Memory B cell (primary cell): ENCODE measurements at regions not wholly inside any gene's neighbourhood (a gene's known extent, or its start where the extent isn't known, plus 50 kb on each side); places are given as distances from the start of the nearest gene placed in this dataset.

Experiments
- ATAC-seq: fragments of 150-1000 bp; cut with Tn5 transposase; 2 replicates; pipeline ENCODE4 v1.10.0; 2021; ENCODE audit warnings: low read depth, mild to moderate bottlenecking, moderate library complexity
- DNase-seq, 2 donors: peaks; one replicate each; pipeline ENCODE4 v3.0.0; 2022; ENCODE audit warnings: low spot score in 2 of 2
- H3K27ac Mint-ChIP-seq: one replicate; pipeline ENCODE4 v1.8.0; 2022; ENCODE audit warnings: mild to moderate bottlenecking, moderate library complexity, mixed read lengths
- H3K27me3 Mint-ChIP-seq: one replicate; pipeline ENCODE4 v1.8.0; 2022; ENCODE audit warnings: mixed read lengths
- H3K36me3 Mint-ChIP-seq: one replicate; pipeline ENCODE4 v1.8.0; 2022; ENCODE audit warnings: mild to moderate bottlenecking, mixed read lengths
- H3K4me1 Mint-ChIP-seq: one replicate; pipeline ENCODE4 v1.8.0; 2022; ENCODE audit warnings: mixed read lengths
- H3K4me3 Mint-ChIP-seq: one replicate; pipeline ENCODE4 v1.8.0; 2022; ENCODE audit warnings: mild to moderate bottlenecking, moderate library complexity, mixed read lengths
- H3K9me3 Mint-ChIP-seq: one replicate; pipeline ENCODE4 v1.8.0; 2022; ENCODE audit warnings: mixed read lengths

GRCh38 chr9:99405359-99405758, 183.3 kb downstream of the SEC61B start:
- Mint-ChIP-seq H3K9me3 (no peaks in the 10 kb centered on the region), H3K4me3 (no peak overlapping the region), H3K27ac (no peak overlapping the region), H3K4me1 (no peaks in the 10 kb centered on the region), H3K27me3 (peaks cover 6% of the 10 kb centered on the region), H3K36me3 (no peaks in the 10 kb centered on the region)
- DNase-seq, result no peak
- ATAC-seq, result no peak

- no peak for DNase-seq
- no peak overlapping the region for H3K27ac Mint-ChIP-seq
- H3K27me3 Mint-ChIP-seq, result peaks cover 5% of the 10 kb centered on the region
- no peaks in the 10 kb centered on the region for H3K4me1 Mint-ChIP-seq
- no peak for ATAC-seq
- H3K4me3 Mint-ChIP-seq, result no peak overlapping the region
- H3K36me3 Mint-ChIP-seq, result no peaks in the 10 kb centered on the region
- no peaks in the 10 kb centered on the region for H3K9me3 Mint-ChIP-seq
Measured at GRCh38 chr9:99406939-99407338, 184.9 kb downstream of the SEC61B start.

DNA sequence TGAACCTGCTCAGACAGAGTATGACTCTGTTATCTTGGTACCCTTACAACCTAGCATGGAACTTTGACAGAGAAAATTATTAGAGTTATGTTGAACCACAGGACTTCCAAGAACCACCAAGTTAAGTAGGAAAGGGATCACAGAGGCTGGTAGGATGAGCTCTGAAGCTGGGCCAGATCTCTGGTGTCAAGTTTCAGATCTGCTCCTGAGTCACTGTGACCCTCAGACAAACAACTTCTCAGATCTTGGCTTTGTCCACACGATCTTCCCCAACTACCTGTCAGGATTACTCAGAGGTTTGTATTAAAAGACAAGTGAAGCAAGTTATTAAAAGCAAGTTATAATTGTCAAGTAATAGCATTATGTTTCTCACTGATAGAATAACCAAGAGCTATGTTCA, 189.0 kb downstream of the SEC61B start:
- DNase-seq, result no peak
- no peak for ATAC-seq

DNA sequence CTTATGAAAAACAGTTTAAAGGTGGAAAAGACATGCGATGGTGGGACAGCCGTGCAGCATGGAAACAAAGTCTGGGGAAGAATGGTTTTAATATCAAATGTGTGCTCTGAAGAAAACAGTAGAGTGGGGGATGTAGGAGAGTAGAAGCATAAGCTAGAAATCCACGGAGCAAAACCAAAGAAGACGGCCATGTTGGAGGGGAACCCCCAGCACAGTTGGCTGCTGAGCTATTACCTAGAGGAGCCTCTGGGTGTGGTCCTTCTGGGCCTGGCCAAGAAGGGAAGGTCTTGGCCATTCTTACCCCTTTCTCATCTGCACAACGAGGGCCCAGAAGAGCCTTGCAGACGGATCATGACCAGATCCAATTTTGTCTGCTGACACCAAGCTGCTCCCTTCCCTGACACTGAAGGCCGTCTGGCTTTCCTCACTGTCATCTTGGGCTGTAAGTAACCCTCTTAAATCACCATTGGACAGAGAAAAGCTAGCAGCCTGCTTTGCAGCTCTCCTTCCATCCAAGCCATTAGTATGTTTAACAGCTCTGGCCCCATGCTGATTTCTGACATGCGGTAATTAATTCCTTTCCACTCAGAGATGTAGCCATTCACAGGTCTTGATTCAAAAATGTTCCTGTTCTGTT, 189.5 kb downstream of the SEC61B start:
- Mint-ChIP-seq H3K27ac (no peak overlapping the region), H3K36me3 (no peaks in the 10 kb centered on the region), H3K27me3 (no peaks in the 10 kb centered on the region), H3K4me1 (peaks cover 5% of the 10 kb centered on the region), H3K4me3 (no peak overlapping the region), H3K9me3 (no peaks in the 10 kb centered on the region)
- ATAC-seq, result no peak
- no peak for DNase-seq

More for the DNA sequence above, 189.0 kb downstream of the SEC61B start:
- H3K27me3 Mint-ChIP-seq, result peaks cover 1% of the 10 kb centered on the region
- H3K4me1 Mint-ChIP-seq, result peaks cover 3% of the 10 kb centered on the region
- H3K9me3 Mint-ChIP-seq, result no peaks in the 10 kb centered on the region
- H3K36me3 Mint-ChIP-seq, result no peaks in the 10 kb centered on the region
- no peak overlapping the region for H3K27ac Mint-ChIP-seq
- H3K4me3 Mint-ChIP-seq, result no peak overlapping the region

- no peaks in the 10 kb centered on the region for H3K27me3 Mint-ChIP-seq
- H3K9me3 Mint-ChIP-seq, result no peaks in the 10 kb centered on the region
- peaks cover 5% of the 10 kb centered on the region for H3K4me1 Mint-ChIP-seq
- no peak overlapping the region for H3K4me3 Mint-ChIP-seq
- no peak overlapping the region for H3K27ac Mint-ChIP-seq
- ATAC-seq, result no peak
- no peak for DNase-seq
- no peaks in the 10 kb centered on the region for H3K36me3 Mint-ChIP-seq
Measured at GRCh38 chr9:99412606-99413005, 190.5 kb downstream of the SEC61B start.

DNA sequence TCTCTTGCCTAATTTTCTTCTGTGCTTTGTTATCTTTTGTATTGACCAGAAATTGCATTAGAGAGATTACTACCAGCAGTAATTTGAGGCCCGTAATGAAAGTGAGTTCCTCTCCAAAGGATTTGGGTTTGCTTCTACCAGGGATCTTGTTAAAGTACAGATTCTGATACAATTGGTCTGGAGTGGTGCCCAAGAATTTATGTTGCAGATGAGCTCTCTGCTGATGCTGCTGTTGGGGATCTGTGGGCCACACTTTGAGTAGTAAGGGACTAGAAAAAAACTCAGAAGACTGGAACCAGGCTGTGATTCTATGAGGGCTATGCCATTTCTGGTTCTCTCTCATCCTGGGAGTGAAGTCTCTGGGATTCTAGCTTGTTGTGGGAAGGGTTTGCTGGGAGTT, 192.2 kb downstream of the SEC61B start:
- Mint-ChIP-seq H3K4me1 (peaks cover 5% of the 10 kb centered on the region), H3K27ac (no peak overlapping the region), H3K36me3 (no peaks in the 10 kb centered on the region), H3K9me3 (no peaks in the 10 kb centered on the region), H3K4me3 (no peak overlapping the region), H3K27me3 (no peaks in the 10 kb centered on the region)
- ATAC-seq (no peak), DNase-seq (no peak)

DNA sequence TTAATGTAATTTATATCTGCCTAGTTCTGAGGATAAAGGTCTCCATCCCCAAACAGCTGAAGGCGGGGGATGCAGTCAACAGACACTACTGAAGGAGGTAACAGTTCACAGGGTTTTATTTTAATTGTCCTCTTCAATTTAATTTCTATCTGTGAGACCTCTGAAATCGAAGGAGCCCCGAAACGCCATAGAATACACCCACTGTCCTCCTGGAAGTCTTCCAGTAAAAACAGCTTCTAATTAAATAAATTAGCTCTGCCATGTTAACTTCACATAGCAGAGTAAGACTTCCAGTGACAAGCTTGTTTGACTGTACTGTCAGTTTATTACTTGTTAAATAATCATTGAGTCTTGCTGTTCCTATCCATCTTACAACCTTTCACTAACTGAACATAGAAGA, 193.5 kb downstream of the SEC61B start:
- DNase-seq (no peak), ATAC-seq (no peak)
- peaks cover 5% of the 10 kb centered on the region for H3K4me1 Mint-ChIP-seq
- H3K4me3 Mint-ChIP-seq, result no peak overlapping the region
- H3K9me3 Mint-ChIP-seq, result no peaks in the 10 kb centered on the region
- H3K27me3 Mint-ChIP-seq, result no peaks in the 10 kb centered on the region
- H3K36me3 Mint-ChIP-seq, result no peaks in the 10 kb centered on the region
- H3K27ac Mint-ChIP-seq, result peak overlapping the region; percentile 67

DNA sequence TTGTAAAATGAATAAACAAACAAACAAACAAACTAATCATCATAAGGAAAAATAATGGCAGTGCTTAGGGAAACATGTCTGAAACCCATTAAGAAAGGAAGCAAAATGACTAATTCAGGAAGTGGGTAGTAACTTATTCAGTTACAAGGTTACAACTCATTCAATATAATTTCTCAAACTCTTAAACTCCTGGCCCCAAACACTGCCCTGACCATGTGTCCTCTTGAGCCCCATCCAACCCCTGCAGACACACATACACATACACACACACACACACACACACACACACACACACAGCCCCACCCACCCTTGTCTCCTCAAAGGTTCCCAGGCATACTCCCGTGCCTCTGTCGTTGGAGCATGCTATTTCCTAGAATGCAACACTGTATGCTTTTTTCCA, 193.9 kb downstream of the SEC61B start:
- Mint-ChIP-seq H3K4me3 (no peak overlapping the region), H3K4me1 (peaks cover 5% of the 10 kb centered on the region), H3K9me3 (no peaks in the 10 kb centered on the region), H3K27me3 (no peaks in the 10 kb centered on the region), H3K27ac (peak overlapping the region; percentile 67), H3K36me3 (no peaks in the 10 kb centered on the region)
- ATAC-seq, result no peak
- DNase-seq, result no peak

- Mint-ChIP-seq H3K4me3 (no peak overlapping the region), H3K36me3 (no peaks in the 10 kb centered on the region), H3K27me3 (peaks cover 2% of the 10 kb centered on the region), H3K27ac (no peak overlapping the region), H3K9me3 (no peaks in the 10 kb centered on the region), H3K4me1 (peaks cover 5% of the 10 kb centered on the region)
- no peak for ATAC-seq
- DNase-seq, result no peak
Measured at GRCh38 chr9:99419070-99419469, 197.0 kb downstream of the SEC61B start.

GRCh38 chr9:99421369-99421768, 199.3 kb downstream of the SEC61B start:
- H3K9me3 Mint-ChIP-seq, result no peaks in the 10 kb centered on the region
- DNase-seq (no peak), ATAC-seq (no peak)
- H3K27me3 Mint-ChIP-seq, result peaks cover 6% of the 10 kb centered on the region
- no peaks in the 10 kb centered on the region for H3K36me3 Mint-ChIP-seq
- H3K27ac Mint-ChIP-seq, result no peak overlapping the region
- H3K4me1 Mint-ChIP-seq, result no peaks in the 10 kb centered on the region
- H3K4me3 Mint-ChIP-seq, result no peak overlapping the region

DNA sequence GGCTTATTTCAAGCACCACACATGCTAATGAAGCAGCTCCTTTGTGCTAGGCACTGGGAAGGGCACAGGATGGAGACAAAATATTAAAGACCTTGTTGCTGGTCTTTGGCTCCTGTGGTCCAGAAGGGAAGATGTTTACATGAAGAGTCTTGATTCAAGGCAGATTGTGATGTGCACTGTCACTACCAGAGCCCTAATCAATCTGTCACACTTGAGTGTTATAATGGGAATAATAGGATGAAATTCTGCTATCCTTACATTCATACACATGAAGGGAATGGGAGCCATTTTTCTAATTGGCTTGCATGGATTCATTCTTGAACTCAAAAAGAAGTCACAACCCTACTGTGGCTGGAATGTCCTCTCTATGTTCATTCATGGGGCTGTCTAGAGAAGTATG, 203.0 kb downstream of the SEC61B start:
- peaks cover 2% of the 10 kb centered on the region for H3K4me1 Mint-ChIP-seq
- H3K27ac Mint-ChIP-seq, result no peak overlapping the region
- ATAC-seq (no peak), DNase-seq (no peak)
- peaks cover 5% of the 10 kb centered on the region for H3K9me3 Mint-ChIP-seq
- no peak overlapping the region for H3K4me3 Mint-ChIP-seq
- H3K27me3 Mint-ChIP-seq, result peaks cover 7% of the 10 kb centered on the region
- peaks cover 3% of the 10 kb centered on the region for H3K36me3 Mint-ChIP-seq

DNA sequence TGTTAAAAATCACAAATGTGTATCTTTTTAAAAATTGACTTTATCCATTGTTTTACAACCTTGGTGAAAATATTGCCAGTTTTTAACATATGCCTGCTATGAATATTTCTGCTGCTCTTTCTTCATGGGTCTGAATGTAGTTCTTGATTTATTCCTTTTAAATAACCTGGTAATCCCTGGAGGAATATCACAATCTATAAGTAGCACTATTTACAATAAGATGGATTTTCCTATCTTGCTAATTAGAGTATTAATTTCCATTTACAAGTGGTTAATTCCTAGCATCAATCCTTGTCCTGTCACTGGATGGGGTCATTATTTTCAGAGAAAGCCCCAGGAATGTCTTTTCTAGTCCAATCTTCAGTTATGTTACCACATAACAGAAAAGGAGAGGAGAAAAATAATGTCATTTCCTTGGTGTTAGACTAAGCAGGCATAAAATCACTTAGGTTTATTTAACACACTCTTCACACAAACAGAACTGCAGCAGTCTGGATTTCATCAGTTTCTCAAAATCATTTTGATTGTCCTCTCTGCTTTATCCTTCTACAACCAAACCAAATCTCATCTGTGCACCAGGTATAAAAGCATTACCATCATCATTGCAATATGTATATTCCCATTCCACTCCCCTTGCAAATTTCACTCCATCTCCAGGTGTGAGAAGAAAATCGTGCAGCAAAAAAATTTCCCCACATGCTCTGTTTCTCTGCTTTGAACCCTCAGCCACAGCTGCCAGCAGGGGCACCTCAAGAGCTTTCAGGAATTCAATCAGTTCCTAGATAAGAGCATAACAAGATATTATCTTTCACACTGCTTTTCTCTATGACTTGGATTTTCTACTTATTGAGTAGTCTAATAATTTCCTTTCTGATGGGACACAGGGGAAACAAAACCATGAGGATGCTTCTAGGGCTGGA, 204.1 kb downstream of the SEC61B start:
- Mint-ChIP-seq H3K27me3 (peaks cover 7% of the 10 kb centered on the region), H3K9me3 (peaks cover 5% of the 10 kb centered on the region)
- ATAC-seq, result no peak

GRCh38 chr9:99427260-99427659, 205.2 kb downstream of the SEC61B start:
- no peak for DNase-seq
- peaks cover 3% of the 10 kb centered on the region for H3K36me3 Mint-ChIP-seq
- no peak overlapping the region for H3K4me3 Mint-ChIP-seq
- H3K4me1 Mint-ChIP-seq, result peaks cover 2% of the 10 kb centered on the region
- H3K27ac Mint-ChIP-seq, result no peak overlapping the region
- ATAC-seq, result no peak
- peaks cover 7% of the 10 kb centered on the region for H3K27me3 Mint-ChIP-seq
- peaks cover 5% of the 10 kb centered on the region for H3K9me3 Mint-ChIP-seq

More for the DNA sequence above, 204.1 kb downstream of the SEC61B start:
- no peak for DNase-seq
- H3K36me3 Mint-ChIP-seq, result peaks cover 3% of the 10 kb centered on the region
- peaks cover 2% of the 10 kb centered on the region for H3K4me1 Mint-ChIP-seq
- no peak overlapping the region for H3K27ac Mint-ChIP-seq
- no peak overlapping the region for H3K4me3 Mint-ChIP-seq

DNA sequence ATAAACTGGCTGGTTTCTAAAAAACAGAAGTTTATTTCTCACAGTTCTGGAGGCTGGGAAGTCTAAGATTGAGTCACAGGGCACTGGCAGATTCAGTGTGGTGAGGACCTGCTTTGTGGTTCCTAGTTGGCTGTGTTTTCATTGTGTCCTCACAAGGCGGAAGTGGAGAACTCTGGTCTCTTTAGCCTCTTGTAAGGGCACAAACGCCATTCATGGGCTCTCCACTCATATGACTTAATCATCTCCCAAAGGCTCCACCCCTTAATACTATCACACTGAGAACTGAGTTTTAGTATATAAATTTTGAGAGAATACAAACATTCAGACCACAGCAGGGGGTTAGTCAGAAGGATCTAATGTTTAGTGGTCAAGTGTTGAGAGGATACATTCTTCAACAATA, 208.2 kb downstream of the SEC61B start:
- DNase-seq (no peak), ATAC-seq (no peak)
- H3K9me3 Mint-ChIP-seq, result peaks cover 5% of the 10 kb centered on the region
- no peak overlapping the region for H3K4me3 Mint-ChIP-seq
- peaks cover 6% of the 10 kb centered on the region for H3K4me1 Mint-ChIP-seq
- no peak overlapping the region for H3K27ac Mint-ChIP-seq
- peaks cover 3% of the 10 kb centered on the region for H3K36me3 Mint-ChIP-seq
- peaks cover 1% of the 10 kb centered on the region for H3K27me3 Mint-ChIP-seq
